ENCODE measurements at regions not wholly inside any gene's neighbourhood (a gene's known extent, or its start where the extent isn't known, plus 50 kb on each side); places are given as distances from the start of the nearest gene placed in this dataset.
A peak's percentile ranks its signal among the peaks of the same experiment; 100 is the strongest.

- no peak overlapping the region for H2AFZ ChIP-seq
- H3K27ac ChIP-seq = no peak overlapping the region
- H3K36me3 ChIP-seq (ENCODE audit: control insufficient read depth, insufficient read depth, low read length) = no peaks in the 10 kb centered on the region
- H3K4me3 ChIP-seq (ENCODE audit: low read depth, low read length) = no peak overlapping the region
- no peaks in the 10 kb centered on the region for H3K9me3 ChIP-seq (ENCODE audit: control insufficient read depth, low read length)
- H3K4me1 ChIP-seq = peaks cover 21% of the 10 kb centered on the region
- no peak overlapping the region for H3K9ac ChIP-seq
- H3K27me3 ChIP-seq (ENCODE audit: control insufficient read depth, insufficient read depth, low read length) = no peaks in the 10 kb centered on the region
- TF ChIP-seq CTCF (IDR thresholded peaks at IDR 0.05) = no peak
- no peak overlapping the region for H3K4me2 ChIP-seq (ENCODE audit: low read length)
- no peaks in the 10 kb centered on the region for H3K79me2 ChIP-seq
Observed at GRCh38 chr16:54414671-54415070, 128.1 kb upstream of the IRX3 start.

- Histone ChIP-seq H3K36me3 (ENCODE audit: control insufficient read depth, insufficient read depth, low read length) (no peaks in the 10 kb centered on the region), H3K9me3 (ENCODE audit: control insufficient read depth, low read length) (no peaks in the 10 kb centered on the region), H3K9ac (no peak overlapping the region), H3K27me3 (ENCODE audit: control insufficient read depth, insufficient read depth, low read length) (no peaks in the 10 kb centered on the region), H3K4me2 (ENCODE audit: low read length) (no peak overlapping the region), H3K79me2 (no peaks in the 10 kb centered on the region), H3K4me3 (ENCODE audit: low read depth, low read length) (no peak overlapping the region), H2AFZ (no peak overlapping the region), H3K27ac (no peak overlapping the region), H3K4me1 (peaks cover 16% of the 10 kb centered on the region)
- no peak for TF ChIP-seq CTCF (IDR thresholded peaks at IDR 0.05)
Observed at GRCh38 chr16:54412777-54413455, 126.3 kb upstream of the IRX3 start.

DNA sequence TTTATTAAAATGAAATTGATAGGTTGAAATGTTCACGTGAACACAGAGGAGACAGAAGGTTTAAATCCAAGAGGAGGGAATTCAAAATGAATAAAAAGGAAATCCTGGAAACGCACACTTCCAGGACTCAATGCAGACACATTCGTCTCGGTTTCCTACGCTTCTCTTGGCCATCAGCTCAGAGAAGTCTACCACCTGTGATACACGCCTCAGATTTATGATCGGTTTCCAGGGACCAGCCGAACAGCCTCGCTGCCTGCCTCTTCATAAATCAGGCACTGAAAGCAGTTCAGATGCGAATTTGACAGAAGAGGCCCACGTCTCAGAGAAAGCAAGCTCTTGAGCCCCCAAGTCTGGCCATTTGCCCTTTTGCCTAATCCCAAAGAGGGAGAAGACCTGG is 125.5 kb upstream of the IRX3 start:
- no peak overlapping the region for H3K9ac ChIP-seq
- no peak for TF ChIP-seq CTCF (IDR thresholded peaks at IDR 0.05)

GRCh38 chr16:54411544-54411943 is 125.0 kb upstream of the IRX3 start:
- Histone ChIP-seq H3K36me3 (ENCODE audit: control insufficient read depth, insufficient read depth, low read length) (no peaks in the 10 kb centered on the region), H3K4me1 (peaks cover 4% of the 10 kb centered on the region), H3K79me2 (no peaks in the 10 kb centered on the region), H3K4me3 (ENCODE audit: low read depth, low read length) (peak overlapping the region; percentile 3), H2AFZ (peak overlapping the region; percentile 73), H3K27me3 (ENCODE audit: control insufficient read depth, insufficient read depth, low read length) (no peaks in the 10 kb centered on the region), H3K27ac (no peak overlapping the region), H3K4me2 (ENCODE audit: low read length) (peak overlapping the region; percentile 41), H3K9me3 (ENCODE audit: control insufficient read depth, low read length) (no peaks in the 10 kb centered on the region), H3K9ac (no peak overlapping the region)
- TF ChIP-seq CTCF (IDR thresholded peaks at IDR 0.05) = peak; percentile 6

More for the DNA sequence above, 125.5 kb upstream of the IRX3 start:
- no peak overlapping the region for H3K4me3 ChIP-seq (ENCODE audit: low read depth, low read length)
- H3K27me3 ChIP-seq (ENCODE audit: control insufficient read depth, insufficient read depth, low read length) = no peaks in the 10 kb centered on the region
- H3K27ac ChIP-seq = no peak overlapping the region
- H3K4me2 ChIP-seq (ENCODE audit: low read length) = no peak overlapping the region
- H3K79me2 ChIP-seq = no peaks in the 10 kb centered on the region
- no peaks in the 10 kb centered on the region for H3K9me3 ChIP-seq (ENCODE audit: control insufficient read depth, low read length)
- peaks cover 9% of the 10 kb centered on the region for H3K4me1 ChIP-seq
- H2AFZ ChIP-seq = peak overlapping the region; percentile 73
- no peaks in the 10 kb centered on the region for H3K36me3 ChIP-seq (ENCODE audit: control insufficient read depth, insufficient read depth, low read length)

DNA sequence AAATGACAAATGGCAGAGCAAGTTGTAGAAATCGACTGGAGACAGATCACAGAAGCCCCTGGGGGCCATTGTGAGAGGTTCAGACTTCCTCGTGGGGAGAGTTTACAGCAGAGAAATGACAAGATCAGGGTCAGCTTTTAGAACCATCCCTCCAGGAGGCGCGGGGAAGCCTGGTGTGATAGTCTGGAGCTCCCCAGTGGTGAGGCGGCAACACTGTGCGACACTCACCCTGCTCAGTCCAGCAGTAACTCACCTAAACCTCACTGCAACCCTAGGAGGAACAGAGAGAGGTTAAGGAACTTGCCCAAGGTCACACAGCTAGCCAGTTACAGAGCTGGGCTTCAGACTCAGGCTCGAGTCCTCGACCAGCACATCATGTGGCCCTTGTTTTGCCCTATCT is 123.4 kb upstream of the IRX3 start:
- Histone ChIP-seq H2AFZ (no peak overlapping the region), H3K4me1 (peaks cover 3% of the 10 kb centered on the region), H3K27ac (no peak overlapping the region), H3K4me3 (ENCODE audit: low read depth, low read length) (no peak overlapping the region), H3K79me2 (no peaks in the 10 kb centered on the region), H3K27me3 (ENCODE audit: control insufficient read depth, insufficient read depth, low read length) (no peaks in the 10 kb centered on the region), H3K9me3 (ENCODE audit: control insufficient read depth, low read length) (no peaks in the 10 kb centered on the region), H3K4me2 (ENCODE audit: low read length) (no peak overlapping the region), H3K9ac (no peak overlapping the region), H3K36me3 (ENCODE audit: control insufficient read depth, insufficient read depth, low read length) (no peaks in the 10 kb centered on the region)
- no peak for TF ChIP-seq CTCF (IDR thresholded peaks at IDR 0.05)
